ENCODE measurements at regions not wholly inside any gene's neighbourhood (a gene's known extent, or its start where the extent isn't known, plus 50 kb on each side); places are given as distances from the start of the nearest gene placed in this dataset.
"Not testable (repeated sequence)": the region's sequence is repeated elsewhere in the genome, so short reads cannot be mapped to it uniquely, and the experiment has no call there.

DNA sequence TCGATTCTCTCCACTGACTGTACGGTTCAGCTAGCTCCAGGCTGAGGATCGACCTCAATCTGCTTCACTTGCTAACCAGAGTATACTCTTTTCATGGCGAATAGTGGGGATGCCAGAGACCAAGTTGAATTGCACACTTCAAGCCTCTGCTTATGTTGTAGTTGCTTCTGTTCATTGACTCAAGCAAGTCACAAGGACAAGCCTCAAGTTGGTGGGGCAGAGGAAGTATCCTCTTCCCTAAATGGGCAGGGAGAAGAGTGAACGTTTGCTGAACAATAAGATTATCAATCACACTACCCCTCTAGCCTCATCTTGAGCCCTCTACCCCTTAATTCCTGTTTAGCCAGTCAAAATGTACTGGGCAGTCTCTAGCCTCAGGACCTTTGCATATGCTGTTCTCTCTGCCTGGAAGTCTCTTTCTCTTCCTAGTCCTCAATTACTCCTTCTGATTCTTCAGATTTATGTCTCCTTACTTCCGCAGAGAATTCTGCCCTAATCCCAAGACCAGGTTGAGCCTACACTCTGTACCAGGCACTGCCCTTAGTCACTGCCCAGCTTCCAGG lies 390.4 kb upstream of the PROK2 start:
- H3K27ac Mint-ChIP-seq = no peak overlapping the region
- H3K9me3 Mint-ChIP-seq = peaks cover 3% of the 10 kb centered on the region
- no peaks in the 10 kb centered on the region for H3K36me3 Mint-ChIP-seq (ENCODE audit: low read depth)
- DNase-seq = no peak
- no peak overlapping the region for H3K4me3 Mint-ChIP-seq
- H3K4me1 Mint-ChIP-seq (ENCODE audit: low read depth) = peaks cover 15% of the 10 kb centered on the region
- peaks cover 67% of the 10 kb centered on the region for H3K27me3 Mint-ChIP-seq

DNA sequence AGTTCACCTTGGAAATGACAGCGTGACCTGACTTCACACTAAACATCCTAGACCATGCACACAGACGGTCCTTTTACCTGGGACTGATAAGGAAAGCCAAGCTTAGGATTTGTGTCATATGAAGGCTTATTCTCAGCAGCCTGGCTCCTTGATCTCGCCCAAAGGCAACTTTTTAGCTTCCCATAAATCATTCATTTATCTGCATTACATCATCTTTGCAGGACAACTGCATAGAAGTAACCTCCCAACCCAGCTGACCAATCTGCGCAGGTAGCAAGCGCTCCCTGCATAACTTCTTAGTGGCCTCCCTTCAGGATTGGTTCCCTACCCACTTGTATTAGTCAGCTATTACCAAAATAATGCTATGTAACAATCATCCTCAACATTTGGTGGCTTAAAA lies 389.9 kb upstream of the PROK2 start:
- Mint-ChIP-seq H3K9me3 (peaks cover 3% of the 10 kb centered on the region), H3K36me3 (ENCODE audit: low read depth) (no peaks in the 10 kb centered on the region), H3K27me3 (peaks cover 65% of the 10 kb centered on the region), H3K4me1 (ENCODE audit: low read depth) (peaks cover 15% of the 10 kb centered on the region), H3K4me3 (no peak overlapping the region), H3K27ac (no peak overlapping the region)
- no peak for DNase-seq

DNA sequence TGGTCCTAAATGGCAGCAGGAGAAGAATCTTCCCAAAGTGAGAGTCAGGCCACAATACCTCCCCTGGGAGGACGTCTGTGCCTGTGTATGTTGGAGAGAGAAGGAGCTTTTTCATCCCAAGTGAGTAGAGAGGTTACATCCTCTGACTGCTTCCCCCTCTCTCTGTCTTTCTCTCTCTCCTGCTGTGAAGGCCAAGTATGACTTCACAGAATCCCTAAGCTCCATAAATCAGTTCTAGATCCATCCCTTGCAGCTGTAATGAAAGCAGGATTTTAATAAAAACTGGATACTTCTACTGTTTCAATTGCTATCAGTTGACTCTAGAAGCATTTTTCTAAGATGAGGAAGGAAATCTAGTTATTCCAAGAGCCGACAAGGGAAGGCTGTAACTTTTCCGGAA lies 389.1 kb upstream of the PROK2 start:
- no peaks in the 10 kb centered on the region for H3K36me3 Mint-ChIP-seq (ENCODE audit: low read depth)
- peaks cover 3% of the 10 kb centered on the region for H3K9me3 Mint-ChIP-seq
- H3K27me3 Mint-ChIP-seq = peaks cover 58% of the 10 kb centered on the region
- DNase-seq = no peak
- no peak overlapping the region for H3K27ac Mint-ChIP-seq
- peaks cover 15% of the 10 kb centered on the region for H3K4me1 Mint-ChIP-seq (ENCODE audit: low read depth)
- no peak overlapping the region for H3K4me3 Mint-ChIP-seq

DNA sequence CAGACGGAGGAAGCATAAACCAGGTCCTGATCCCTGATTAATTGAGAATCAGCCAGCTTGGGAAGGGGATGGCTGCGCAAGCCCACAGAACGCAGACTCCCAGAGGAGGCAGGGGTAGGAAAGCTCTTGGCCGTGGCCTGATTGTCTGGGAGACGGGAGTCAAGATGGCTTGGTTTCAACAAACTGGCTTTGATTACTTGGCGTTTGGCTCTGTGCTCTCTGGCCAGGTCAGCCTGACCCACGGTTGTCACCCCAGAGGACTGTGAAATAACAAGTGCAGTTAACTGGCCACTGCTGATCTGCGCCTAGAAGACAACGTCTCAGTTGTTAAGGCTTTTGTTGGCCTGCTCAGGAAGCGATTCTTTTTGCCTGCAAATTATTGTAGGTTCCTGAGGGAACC lies 387.0 kb upstream of the PROK2 start:
- Mint-ChIP-seq H3K4me3 (no peak overlapping the region), H3K27me3 (peaks cover 45% of the 10 kb centered on the region), H3K9me3 (peaks cover 3% of the 10 kb centered on the region), H3K27ac (no peak overlapping the region), H3K36me3 (ENCODE audit: low read depth) (no peaks in the 10 kb centered on the region), H3K4me1 (ENCODE audit: low read depth) (peaks cover 4% of the 10 kb centered on the region)
- no peak for DNase-seq

DNA sequence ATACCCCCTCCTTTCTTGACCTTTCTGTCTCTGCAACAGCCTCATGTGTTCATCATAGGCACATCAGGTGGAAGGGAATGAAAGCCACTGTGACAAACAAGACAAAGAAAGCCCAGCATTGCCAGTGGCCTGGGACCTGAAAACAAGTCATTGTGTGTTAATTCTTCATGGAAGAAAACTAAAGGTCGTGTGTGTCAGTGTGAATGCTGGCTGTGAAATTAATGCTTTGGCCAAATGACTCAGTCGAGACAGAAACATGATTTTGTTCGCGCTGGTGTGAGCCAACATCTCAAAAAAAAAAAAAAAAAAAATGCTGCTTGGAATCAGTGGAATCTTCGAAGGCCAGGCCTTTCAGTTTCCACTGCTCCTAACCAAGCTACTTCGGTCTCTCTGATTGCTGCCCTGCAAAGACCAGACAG lies 386.5 kb upstream of the PROK2 start:
- Mint-ChIP-seq H3K27ac (no peak overlapping the region), H3K27me3 (peaks cover 40% of the 10 kb centered on the region), H3K4me1 (ENCODE audit: low read depth) (peaks cover under 1% of the 10 kb centered on the region), H3K36me3 (ENCODE audit: low read depth) (no peaks in the 10 kb centered on the region), H3K9me3 (peaks cover 3% of the 10 kb centered on the region), H3K4me3 (no peak overlapping the region)
- no peak for DNase-seq

DNA sequence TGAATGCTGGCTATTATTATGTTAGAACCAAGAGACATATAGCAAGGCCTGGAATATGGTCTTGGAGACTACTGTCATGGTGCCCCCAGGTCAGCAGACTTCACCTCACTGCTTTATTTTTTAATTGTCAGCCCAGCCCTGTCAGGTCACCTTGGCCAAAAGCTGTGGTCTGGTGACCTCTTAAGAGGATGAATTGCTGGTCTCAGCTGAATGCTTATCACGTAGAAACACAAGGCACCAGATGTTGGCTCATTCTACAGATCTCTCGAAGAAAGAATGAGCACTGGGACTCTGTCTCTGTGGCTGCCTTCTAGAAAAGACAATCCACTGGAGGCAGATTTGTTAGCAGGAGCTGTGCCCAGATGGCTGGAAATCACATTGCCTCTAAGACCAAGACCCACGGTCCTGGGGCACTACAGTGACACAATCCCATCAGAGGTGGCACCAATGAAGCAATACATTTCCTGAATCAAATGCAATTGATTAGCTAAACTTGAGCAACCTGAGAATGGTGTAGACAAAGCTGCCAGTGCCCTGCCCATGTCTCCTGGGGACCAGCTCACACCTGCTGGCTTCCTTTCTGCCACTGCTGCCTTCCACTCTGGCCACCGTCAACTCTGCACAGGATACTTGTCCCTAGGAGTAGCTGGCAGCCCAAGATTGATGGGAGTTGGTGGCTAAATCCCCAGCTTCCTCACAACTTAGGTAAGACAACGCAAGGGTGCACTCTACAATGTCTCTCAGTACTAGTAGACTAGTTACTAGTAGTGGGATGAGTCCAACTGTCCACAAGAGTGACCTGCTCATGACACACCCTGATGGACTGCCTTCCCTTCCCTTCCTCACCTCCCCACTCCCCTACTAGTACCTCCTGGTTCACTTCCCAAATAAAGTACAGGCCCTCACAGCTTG lies 384.9 kb upstream of the PROK2 start:
- Mint-ChIP-seq H3K4me1 (ENCODE audit: low read depth) (no peaks in the 10 kb centered on the region), H3K36me3 (ENCODE audit: low read depth) (no peaks in the 10 kb centered on the region), H3K4me3 (no peak overlapping the region), H3K27me3 (peaks cover 23% of the 10 kb centered on the region), H3K9me3 (no peaks in the 10 kb centered on the region), H3K27ac (no peak overlapping the region)
- no peak for DNase-seq

DNA sequence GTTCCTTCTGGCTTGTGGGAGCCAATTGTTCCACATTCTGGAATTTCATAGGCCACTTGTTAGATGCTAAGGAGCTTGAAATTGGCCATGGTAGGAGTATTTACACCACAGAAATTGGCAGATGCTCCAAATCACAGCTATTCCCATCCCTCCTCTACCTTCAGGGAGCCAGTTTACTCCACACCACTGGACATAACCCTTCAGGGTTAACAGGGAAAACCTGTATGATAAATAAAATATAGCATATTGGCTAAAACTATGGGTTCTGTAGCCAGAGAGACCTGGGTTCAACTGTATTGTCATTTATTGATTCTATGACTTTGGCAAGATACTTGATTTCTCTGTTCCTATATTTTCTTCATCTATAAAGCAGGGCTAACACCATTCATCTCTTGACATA lies 384.2 kb upstream of the PROK2 start:
- no peak for DNase-seq
- H3K4me3 Mint-ChIP-seq = no peak overlapping the region
- H3K36me3 Mint-ChIP-seq (ENCODE audit: low read depth) = no peaks in the 10 kb centered on the region
- no peak overlapping the region for H3K27ac Mint-ChIP-seq
- H3K27me3 Mint-ChIP-seq = peaks cover 19% of the 10 kb centered on the region
- no peaks in the 10 kb centered on the region for H3K9me3 Mint-ChIP-seq
- no peaks in the 10 kb centered on the region for H3K4me1 Mint-ChIP-seq (ENCODE audit: low read depth)

DNA sequence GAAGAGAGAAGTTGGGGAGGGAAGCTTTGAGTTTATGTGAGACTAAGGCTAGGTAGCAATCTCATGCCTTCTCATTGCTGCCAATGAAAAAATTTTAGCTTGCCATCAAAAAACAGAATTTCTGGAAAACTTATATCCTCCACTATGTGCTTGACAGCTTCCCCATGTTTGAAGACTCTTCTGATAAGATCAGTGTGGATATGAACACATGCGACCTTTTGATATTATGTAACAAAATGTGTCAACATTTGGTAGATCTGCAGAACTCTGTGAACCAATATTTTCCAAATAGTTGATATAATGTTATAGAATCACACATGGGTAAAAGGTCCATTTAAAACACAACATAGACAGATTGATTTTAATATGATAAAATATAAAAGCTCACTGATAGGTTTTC lies 380.9 kb upstream of the PROK2 start:
- no peak overlapping the region for H3K4me3 Mint-ChIP-seq
- no peak overlapping the region for H3K27ac Mint-ChIP-seq
- H3K4me1 Mint-ChIP-seq (ENCODE audit: low read depth) = no peaks in the 10 kb centered on the region
- peaks cover 6% of the 10 kb centered on the region for H3K27me3 Mint-ChIP-seq
- DNase-seq = no peak
- no peaks in the 10 kb centered on the region for H3K36me3 Mint-ChIP-seq (ENCODE audit: low read depth)
- no peaks in the 10 kb centered on the region for H3K9me3 Mint-ChIP-seq

DNA sequence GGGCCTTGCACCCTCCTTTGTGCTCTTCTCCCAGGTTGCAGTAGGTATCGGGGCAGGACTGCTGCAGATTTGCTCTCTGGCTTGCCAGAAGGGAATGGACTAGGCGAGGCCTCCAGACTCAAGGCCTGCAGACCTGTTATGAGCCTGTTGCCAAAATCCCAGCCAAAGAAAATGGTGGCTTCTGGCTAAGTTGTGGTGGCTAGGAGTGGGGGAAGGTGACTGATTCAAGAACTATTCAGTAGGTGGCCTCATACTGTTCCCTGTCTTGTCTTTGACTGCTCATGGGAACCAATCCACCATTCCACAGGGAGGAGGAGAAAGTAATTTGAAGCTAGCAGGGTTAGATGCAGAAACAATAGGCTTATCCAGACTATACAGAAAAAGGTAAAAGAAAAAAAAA lies 380.4 kb upstream of the PROK2 start:
- Mint-ChIP-seq H3K4me3 (no peak overlapping the region), H3K9me3 (no peaks in the 10 kb centered on the region), H3K36me3 (ENCODE audit: low read depth) (no peaks in the 10 kb centered on the region), H3K27me3 (peaks cover 6% of the 10 kb centered on the region), H3K4me1 (ENCODE audit: low read depth) (no peaks in the 10 kb centered on the region), H3K27ac (no peak overlapping the region)
- DNase-seq = no peak

DNA sequence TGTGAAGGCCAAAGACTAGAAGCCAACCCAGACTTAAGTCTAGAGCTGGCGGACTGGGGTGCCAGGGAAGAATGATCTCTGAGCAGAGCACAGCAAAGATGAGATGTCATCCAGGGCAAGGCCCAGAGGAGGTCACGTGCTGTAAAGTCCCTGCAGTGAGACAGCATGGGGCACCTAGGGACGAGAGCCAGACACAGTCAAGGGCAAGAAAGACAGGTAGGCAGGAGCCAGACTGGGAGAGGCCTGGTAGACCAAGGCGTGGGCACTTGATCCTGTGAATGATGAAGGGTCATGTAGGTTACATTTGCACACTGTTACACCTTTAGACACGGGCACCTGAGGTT lies 379.7 kb upstream of the PROK2 start:
- Mint-ChIP-seq H3K27ac (no peak overlapping the region), H3K4me1 (ENCODE audit: low read depth) (no peaks in the 10 kb centered on the region), H3K4me3 (no peak overlapping the region), H3K36me3 (ENCODE audit: low read depth) (no peaks in the 10 kb centered on the region), H3K27me3 (peaks cover 6% of the 10 kb centered on the region), H3K9me3 (no peaks in the 10 kb centered on the region)
- DNase-seq = no peak

DNA sequence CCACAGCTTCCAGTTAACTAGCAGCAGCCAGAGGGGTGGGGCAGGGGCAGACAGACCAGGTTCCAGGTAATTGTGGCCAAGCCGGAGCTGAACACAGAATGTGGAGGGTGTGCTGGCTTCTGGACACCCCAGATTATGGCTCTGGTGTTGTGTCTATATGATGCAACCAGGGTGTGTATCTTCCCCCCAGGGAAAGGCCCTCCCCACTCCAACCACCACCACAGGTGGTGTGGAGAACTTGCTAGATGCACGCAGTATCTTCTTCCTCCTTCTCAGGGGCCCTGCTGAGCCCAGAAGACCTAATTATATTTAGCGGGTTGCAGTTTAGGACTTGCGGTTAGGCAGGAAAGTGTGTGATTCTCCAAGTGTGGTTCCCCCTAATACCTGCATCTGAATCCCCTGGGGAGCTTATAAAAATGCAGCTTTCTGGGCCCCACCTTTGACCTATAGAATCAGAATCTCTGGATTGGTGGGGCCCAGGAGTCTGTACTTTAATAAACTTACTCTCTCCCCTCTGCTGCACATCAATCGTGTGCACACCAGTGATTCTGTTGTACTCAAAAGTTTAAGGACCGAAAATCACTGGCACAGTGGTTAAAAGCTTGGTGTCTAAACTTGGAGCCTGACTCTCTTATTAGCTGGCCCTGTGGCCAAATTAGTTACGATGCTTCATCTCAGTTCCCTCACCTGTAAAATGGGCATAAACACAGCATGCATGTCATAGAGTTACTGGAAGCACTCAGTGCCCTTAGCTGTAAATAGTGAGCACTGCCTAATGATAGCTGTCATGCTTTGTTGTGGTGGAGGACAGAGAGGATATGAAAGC lies 379.1 kb upstream of the PROK2 start:
- H3K27ac Mint-ChIP-seq = no peak overlapping the region
- no peaks in the 10 kb centered on the region for H3K4me1 Mint-ChIP-seq (ENCODE audit: low read depth)
- no peaks in the 10 kb centered on the region for H3K9me3 Mint-ChIP-seq
- H3K27me3 Mint-ChIP-seq = peaks cover 6% of the 10 kb centered on the region
- H3K4me3 Mint-ChIP-seq = no peak overlapping the region
- no peak for DNase-seq
- no peaks in the 10 kb centered on the region for H3K36me3 Mint-ChIP-seq (ENCODE audit: low read depth)

DNA sequence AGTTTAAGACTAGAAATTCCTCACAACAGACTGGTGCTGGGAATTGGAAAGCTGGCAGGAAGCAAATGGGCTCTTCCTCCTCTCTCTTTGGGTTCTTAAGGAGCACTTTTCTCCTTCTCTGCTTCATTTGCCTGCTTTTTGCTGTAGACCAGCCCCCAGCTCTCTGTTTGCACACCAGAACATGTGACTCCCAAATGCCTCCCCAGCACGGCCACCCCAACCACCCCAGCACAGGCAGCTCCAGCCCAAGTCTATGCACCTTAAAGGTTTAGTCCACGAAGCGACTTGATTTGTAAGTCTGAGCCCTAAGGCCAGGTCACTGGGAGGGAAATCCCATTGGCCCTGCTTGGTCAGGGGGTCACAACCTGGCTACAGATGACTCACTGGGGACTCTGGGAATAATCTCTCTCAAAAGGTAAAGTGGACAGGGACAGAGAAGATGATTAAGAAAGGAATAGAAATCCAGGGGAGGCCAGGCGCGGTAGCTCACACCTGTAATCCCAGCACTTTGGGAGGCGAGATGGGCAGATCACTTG lies 377.8 kb upstream of the PROK2 start:
- Mint-ChIP-seq H3K4me1 (ENCODE audit: low read depth) (peaks cover 5% of the 10 kb centered on the region), H3K4me3 (no peak overlapping the region)

DNA sequence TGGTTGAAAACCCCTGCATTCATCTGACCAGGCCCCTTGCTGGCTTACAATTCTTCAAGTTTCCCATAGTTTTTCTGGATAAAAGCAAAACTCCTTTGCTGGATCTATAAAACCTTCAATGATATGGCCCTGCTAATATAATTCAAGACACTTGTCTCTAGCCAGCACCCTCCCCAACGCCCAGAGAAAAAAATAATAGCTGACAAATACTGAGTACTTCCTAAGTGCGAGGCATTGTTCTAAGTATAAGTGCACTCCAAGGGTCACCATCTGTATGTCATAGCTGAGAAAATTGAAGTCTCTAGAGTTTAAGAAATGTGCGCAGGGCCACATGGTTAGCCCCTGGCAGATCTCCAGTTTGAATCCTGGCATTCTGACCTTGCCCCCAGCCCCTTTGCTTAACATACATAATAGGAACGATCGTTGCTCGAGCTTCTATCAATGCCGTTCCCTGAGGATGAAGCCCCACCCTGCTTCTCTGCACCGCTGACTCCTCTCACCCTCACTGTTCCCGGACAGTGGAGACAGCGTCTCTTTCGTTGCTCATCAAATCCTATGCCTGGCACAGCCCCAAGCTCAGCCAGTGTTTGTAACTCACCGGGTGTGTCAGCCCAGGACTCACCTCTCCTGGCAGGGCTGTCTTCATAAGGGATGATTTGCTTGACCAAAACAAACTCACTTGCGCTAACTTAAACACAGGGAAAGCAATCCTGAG lies 377.1 kb upstream of the PROK2 start:
- Mint-ChIP-seq H3K36me3 (ENCODE audit: low read depth) (no peaks in the 10 kb centered on the region), H3K27me3 (peaks cover 4% of the 10 kb centered on the region), H3K27ac (no peak overlapping the region), H3K4me3 (no peak overlapping the region), H3K4me1 (ENCODE audit: low read depth) (peaks cover 5% of the 10 kb centered on the region), H3K9me3 (no peaks in the 10 kb centered on the region)
- DNase-seq = no peak

More for the DNA sequence above, 377.8 kb upstream of the PROK2 start:
- no peaks in the 10 kb centered on the region for H3K9me3 Mint-ChIP-seq
- no peak overlapping the region for H3K27ac Mint-ChIP-seq
- H3K27me3 Mint-ChIP-seq = peaks cover 4% of the 10 kb centered on the region
- no peaks in the 10 kb centered on the region for H3K36me3 Mint-ChIP-seq (ENCODE audit: low read depth)
- no peak for DNase-seq

DNA sequence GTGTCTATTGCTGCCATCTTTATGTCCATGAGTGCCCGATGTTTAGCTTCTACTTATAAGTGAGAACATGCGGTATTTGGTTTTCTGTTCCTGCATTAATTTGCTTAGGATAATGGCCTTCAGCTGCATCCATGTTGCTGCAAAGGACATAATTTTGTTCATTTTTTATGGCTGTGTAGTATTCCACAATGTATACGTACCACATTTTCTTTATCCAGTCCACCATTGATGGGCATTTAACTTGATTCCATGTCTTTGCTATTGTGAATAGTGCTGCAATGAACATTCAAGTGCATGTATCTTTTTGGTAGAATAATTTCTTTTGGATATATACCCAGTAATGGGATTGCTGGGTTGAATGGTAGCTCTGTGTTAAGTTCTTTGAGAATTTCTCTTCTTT lies 376.3 kb upstream of the PROK2 start:
- H3K27me3 Mint-ChIP-seq; H3K36me3 Mint-ChIP-seq (ENCODE audit: low read depth); DNase-seq; H3K4me3 Mint-ChIP-seq; H3K27ac Mint-ChIP-seq; H3K4me1 Mint-ChIP-seq (ENCODE audit: low read depth); H3K9me3 Mint-ChIP-seq: not testable (repeated sequence)
